Hippocampal formation (tissue), 2 donors: ENCODE measurements at regions not wholly inside any gene's neighbourhood (a gene's known extent, or its start where the extent isn't known, plus 50 kb on each side); places are given as distances from the start of the nearest gene placed in this dataset.
A peak's percentile ranks its signal among the peaks of the same experiment; 100 is the strongest.
"Not testable (repeated sequence)": the region's sequence is repeated elsewhere in the genome, so short reads cannot be mapped to it uniquely, and the experiment has no call there.

Source experiments
- DNase-seq, 2 donors: peaks; one replicate each; lab custom pipeline; 2025; lab: John Stamatoyannopoulos, UW

GRCh38 chr6:82419132-82419581 is 55.5 kb downstream of the TPBG start:
- no peak for DNase-seq

DNA sequence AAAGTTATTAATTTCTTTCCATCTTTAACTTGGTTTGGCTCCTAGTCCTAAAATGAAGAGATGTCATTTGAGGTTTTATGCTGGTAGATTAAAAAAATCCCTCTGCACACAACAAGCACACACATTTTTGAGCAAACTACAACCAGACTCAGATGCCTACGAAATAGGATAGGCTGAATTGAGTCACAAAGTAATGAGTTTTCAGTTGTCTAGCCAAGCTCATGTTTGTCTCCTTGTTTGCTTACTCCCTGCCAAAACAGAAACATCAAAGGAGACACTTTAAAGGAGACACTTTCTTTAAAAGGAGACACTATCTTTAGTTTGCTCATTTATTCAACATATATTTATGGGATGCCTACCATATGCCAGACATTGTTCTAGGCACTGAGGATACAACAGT is 56.2 kb downstream of the TPBG start:
- no peak for DNase-seq

- DNase-seq, result no peak
Measured at GRCh38 chr6:82430611-82431010, 67.0 kb downstream of the TPBG start.

DNA sequence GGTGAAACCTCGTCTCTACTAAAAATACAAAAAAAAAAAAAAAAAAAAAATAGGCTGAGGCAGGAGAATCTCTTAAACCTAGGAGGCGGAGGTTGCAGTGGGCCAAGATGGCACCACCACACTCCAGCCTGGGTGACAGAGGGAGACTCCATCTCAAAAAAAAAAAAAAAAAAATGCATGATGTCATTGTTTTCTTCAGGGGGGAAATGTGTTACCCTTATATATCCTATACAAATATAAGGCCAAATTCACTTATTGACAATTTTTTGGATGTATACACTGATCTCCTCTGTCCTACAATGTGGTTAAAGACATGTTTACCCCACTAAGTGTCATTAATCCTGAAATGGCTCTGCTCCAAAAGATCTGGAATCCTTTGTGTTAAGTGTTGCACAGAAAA is 73.1 kb downstream of the TPBG start:
- DNase-seq, result no peak

DNA sequence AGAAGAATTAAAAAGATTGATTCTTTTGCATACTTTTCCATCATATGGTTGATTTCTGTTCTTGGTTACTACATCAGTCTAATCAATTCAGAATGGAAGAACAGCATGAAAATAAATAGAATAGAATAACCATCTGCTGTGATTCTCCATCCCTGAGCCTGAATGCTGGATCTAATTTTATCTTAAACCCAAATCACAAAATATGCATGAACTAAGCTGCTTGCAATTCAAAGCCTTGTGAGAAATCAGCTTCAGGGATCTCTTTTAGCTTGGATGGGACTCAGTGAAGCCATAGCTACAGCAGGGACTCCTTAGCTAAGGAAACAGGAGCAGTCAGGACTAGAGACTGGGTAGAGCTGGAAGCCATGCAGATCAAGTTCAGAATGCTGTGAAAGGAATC is 74.1 kb downstream of the TPBG start:
- DNase-seq, result peak in 1 of 2 donors; percentile 23

- DNase-seq, result no peak
Measured at GRCh38 chr6:82441047-82441855, 77.6 kb downstream of the TPBG start.

DNA sequence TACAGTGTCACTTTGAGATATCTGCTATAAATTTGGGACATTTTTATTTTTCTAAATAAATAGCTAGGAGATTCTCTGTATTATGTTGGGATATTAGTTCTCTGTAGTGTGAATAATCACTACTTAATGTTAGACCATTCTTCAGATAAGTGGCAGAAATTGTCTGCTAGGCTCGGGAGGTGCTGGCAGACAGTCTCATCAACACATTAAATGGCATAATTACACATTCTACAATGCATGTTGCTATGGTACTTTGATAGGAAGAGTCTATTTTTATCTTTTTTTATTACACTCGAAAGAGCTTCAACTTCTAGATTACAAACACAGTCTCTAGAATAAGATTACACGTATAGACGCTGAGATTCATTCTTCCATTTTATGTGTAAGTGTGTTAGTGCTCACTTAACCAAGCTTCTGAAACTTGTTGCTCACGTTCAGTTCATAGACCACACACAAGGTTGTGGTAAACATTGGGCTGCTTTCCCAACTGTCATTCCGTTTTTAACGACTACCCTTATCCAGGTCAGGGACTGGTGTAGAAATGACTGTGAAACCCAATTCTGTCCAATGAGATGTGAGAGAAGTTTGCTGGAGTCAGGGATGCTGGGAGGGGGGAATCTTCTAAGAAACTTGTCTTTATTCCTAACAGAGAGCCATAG is 78.6 kb downstream of the TPBG start:
- DNase-seq, result no peak

GRCh38 chr6:82458147-82458546 is 94.5 kb downstream of the TPBG start:
- DNase-seq, result no peak

DNA sequence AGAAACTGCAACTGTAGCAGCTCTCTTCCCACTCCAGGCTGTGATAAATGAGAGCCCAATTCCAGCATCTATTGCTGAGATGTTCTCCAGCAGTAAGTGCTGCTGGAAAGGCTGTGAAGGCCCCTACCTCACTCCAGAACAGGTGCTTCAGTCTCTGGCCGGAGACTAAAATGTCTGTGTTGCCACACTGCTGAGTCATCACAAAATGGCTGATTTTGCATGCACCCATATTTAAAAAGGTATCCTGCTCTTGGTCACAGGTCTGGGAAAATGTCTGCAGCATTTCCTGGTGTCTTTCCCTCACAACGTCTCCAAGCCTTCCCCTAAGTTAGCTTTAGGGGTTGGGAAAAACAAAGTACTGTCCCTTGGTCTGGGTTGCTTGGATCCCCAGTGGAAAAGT is 95.1 kb downstream of the TPBG start:
- no peak for DNase-seq

GRCh38 chr6:82461536-82461935 is 97.9 kb downstream of the TPBG start:
- DNase-seq, result no peak

DNA sequence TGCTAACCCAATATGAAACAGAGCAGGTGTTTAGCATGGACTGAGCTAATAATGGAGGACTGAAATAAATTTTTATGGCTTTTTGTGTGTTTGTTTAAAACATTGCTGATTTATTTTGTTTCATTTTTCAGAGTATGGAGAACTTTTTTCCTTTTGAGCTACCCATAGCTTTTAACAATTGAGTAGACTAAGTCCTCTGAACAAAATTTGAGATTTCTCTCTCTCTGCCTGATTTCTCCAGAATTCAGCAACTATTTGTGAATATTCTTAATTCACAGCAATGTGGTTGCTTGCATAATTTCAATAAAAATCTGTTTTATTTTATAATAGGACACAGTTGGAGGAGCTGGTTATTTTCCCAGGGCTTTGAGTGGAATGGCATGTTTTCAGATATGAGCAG is 103.7 kb downstream of the TPBG start:
- DNase-seq, result no peak

DNA sequence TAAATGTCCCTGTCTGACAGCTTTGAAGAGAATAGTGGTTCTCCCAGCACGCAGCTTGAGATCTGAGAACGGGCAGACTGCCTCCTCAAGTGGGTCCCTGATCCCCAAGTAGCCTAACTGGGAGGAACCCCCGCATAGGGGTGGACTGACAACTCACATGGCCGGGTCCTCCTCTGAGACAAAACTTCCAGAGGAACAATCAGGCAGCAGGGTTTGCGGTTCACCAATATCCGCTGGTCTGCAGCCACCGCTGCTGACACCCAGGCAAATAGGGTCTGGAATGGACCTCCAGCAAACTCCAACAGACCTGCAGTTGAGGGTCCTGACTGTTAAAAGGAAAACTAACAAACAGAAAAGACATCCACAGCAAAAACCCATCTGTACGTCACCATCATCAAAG is 106.5 kb downstream of the TPBG start:
- DNase-seq, result not testable (repeated sequence)

GRCh38 chr6:82475106-82475505 is 111.5 kb downstream of the TPBG start:
- DNase-seq, result not testable (repeated sequence)

DNA sequence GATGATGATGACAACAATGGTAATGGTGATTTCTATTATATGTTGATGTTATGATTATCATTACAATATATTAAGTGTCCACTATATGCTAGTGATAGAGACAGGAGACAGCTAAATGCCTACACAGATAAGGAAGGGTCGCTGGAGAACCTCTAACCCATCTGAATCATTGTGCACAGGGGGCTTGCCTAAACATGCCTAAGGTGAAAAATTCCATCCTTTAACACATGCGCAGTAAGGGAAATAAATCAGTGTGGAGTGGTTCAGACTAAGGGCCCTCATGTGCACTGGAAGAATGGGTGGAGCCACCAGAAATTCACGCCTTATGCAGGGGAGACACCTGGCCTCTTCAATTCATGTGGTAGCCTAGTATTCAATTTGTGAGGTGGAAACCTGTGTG is 120.4 kb downstream of the TPBG start:
- DNase-seq, result no peak

DNA sequence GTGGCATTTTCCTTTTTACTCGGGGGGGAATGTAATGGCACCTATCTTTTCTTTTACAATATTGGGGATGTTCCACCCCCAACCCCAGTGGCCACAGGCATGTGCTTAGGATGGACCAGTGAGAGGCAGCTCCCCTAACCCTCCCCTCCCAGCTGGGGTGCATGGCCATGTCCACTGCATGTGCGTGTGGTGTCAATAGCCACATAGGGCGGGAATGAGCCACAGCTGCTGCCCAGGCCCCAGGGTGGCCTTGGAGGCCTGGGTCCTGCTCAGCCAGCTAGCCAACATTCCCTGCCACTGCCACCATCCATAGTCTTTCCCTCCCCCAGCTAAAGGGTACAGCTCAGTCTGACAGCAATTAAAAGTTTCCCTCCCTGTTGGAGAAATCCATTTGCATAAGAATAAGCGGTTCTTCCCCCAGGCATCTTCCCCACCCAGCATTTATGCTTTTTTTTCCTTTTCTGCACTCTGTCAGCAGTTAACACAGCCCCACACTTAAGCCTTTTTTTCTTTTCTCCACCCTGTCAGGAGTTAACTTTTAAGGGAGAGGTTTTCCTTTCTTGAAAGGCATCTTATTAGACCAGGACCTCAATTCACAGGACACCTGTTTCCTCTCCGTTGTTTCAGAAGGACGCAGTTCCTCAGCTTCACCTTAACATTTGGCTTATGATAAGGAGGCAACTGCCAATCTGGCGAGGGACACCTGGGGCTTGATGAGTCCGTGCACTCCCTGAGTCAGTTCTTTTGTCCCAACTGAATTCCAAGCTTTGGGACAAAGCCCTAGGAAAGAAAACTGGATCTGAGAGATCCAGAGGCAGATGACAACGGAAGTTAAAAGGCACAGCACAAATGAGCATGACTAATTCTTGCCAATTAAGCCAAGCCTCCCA is 121.4 kb downstream of the TPBG start:
- DNase-seq, result no peak

DNA sequence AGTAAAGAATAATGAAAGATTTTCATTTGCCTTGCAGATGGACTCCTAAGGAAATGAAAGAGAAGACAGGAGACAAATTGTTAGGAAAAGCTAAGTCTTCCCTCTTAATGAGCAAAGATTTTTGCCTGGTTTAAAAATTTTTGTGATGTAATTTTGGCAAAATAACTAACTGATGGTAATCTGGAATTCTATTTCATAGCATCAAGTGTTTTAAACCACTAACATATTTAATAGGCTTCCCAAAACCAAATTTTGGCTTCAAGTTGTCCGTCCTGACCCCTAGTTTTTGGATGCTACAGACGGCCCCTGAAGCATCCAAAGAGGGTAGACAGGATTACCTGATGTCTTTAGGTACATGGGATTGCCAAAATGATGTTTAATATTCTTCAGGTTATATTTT is 124.3 kb downstream of the TPBG start:
- DNase-seq, result no peak

GRCh38 chr6:82488403-82488802 is 124.8 kb downstream of the TPBG start:
- DNase-seq, result no peak

- DNase-seq, result no peak
Measured at GRCh38 chr6:82492134-82492533, 128.5 kb downstream of the TPBG start.

- DNase-seq, result no peak
Measured at GRCh38 chr6:82493467-82493866, 129.8 kb downstream of the TPBG start.

GRCh38 chr6:82494367-82494766 is 130.8 kb downstream of the TPBG start:
- no peak for DNase-seq

- not testable (repeated sequence) for DNase-seq
Measured at GRCh38 chr6:82501901-82502300, 138.3 kb downstream of the TPBG start.

DNA sequence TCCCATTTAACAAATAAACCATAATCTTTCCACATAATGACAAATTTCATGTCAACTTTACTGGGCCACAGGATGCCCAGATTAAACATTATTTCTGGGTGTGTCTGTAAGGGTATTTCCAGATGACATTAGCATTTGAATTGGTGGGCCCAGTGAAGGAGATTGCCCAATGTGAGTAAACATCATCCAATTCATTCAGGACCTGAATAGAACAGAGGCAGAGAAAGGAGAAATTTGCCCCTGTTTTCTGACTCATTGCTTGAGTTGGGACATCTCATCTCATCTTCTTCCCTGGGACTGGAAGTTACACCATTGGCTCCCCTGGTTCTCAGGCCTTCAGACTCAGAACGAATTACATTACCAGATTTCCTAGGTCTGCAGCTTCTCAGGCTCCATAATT is 142.9 kb downstream of the TPBG start:
- no peak for DNase-seq

- no peak for DNase-seq
Measured at GRCh38 chr6:82507112-82507511, 143.5 kb downstream of the TPBG start.
